A549 (cell line): ENCODE measurements at regions not wholly inside any gene's neighbourhood (a gene's known extent, or its start where the extent isn't known, plus 50 kb on each side); places are given as distances from the start of the nearest gene placed in this dataset.

ENCODE experiments used
- CBX8 ChIP-seq: fragments of 200-600 bp; sonication (generic); IDR thresholded peaks from 2 replicates; pipeline ENCODE4 v1.6.1; 2016
- CEBPB ChIP-seq, 2 experiments: fragments of >200 bp in 1 of 2; sonication (Bioruptor Twin) in 1 of 2; formaldehyde crosslinking in 1 of 2; IDR thresholded peaks; 2 replicates each; pipeline ENCODE4 v1.6.1; 2012 to 2016
- CTCF ChIP-seq: fragments of >200 bp; sonication (Bioruptor Twin); formaldehyde crosslinking; IDR thresholded peaks from 3 replicates; pipeline ENCODE4 v1.5.1; 2016
- EP300 ChIP-seq, 2 experiments: fragments of >200 bp; sonication (Bioruptor Twin); formaldehyde crosslinking; IDR thresholded peaks; 2 replicates in 1 of 2; 3 replicates in 1 of 2; pipeline ENCODE4 v1.6.1; 2016 to 2017
- JUNB ChIP-seq: fragments of >200 bp; sonication (Bioruptor Twin); formaldehyde crosslinking; IDR thresholded peaks from 2 replicates; pipeline ENCODE4 v1.6.1; 2016
- KDM5A ChIP-seq: fragments of 200-600 bp; sonication (generic); IDR thresholded peaks from 2 replicates; pipeline ENCODE4 v1.6.1; 2016; ENCODE audit warnings: antibody characterized with exemption, mild to moderate bottlenecking
- MAFK ChIP-seq: fragments of 450-650 bp; IDR thresholded peaks from 2 replicates; pipeline ENCODE4 v1.6.1; 2014; ENCODE audit not compliant: partially characterized antibody
- POLR2A ChIP-seq: IDR thresholded peaks from 2 replicates; pipeline ENCODE4 v1.6.1; 2012; ENCODE audit warnings: mild to moderate bottlenecking, low read length
- RAD21 ChIP-seq, 2 experiments: fragments of >200 bp in 1 of 2; sonication (Bioruptor Twin) in 1 of 2; formaldehyde crosslinking in 1 of 2; IDR thresholded peaks in 1 of 2; conservative IDR thresholded peaks in 1 of 2; 2 replicates in 1 of 2; 3 replicates in 1 of 2; pipeline ENCODE4 v1.6.1; 2012 to 2018; ENCODE audit warnings: inconsistent platforms in 1 of 2
- RARB ChIP-seq: fragments of 250-450 bp; sonication (Bioruptor Pico); IDR thresholded peaks from 2 replicates; pipeline ENCODE4 v1.8.0; 2021; ENCODE audit warnings: mild to moderate bottlenecking, moderate library complexity
- RCOR1 ChIP-seq: fragments of 150-350 bp; IDR thresholded peaks from 2 replicates; pipeline ENCODE4 v1.6.1; 2014; ENCODE audit warnings: antibody characterized with exemption, low read length, low read depth
- REST ChIP-seq: fragments of 200-600 bp; sonication (generic); IDR thresholded peaks from 2 replicates; pipeline ENCODE4 v1.6.1; 2016; ENCODE audit warnings: antibody characterized with exemption, mild to moderate bottlenecking, moderate library complexity

GRCh38 chr6:126812010-126812409, 306.5 kb upstream of the RSPO3 start:
- TF ChIP-seq CTCF (no peak), JUNB (no peak), RAD21 (conservative IDR thresholded peaks at IDR 0.05 in 1 of 2, IDR thresholded peaks at IDR 0.05 in 1 of 2) (no peak), RARB (CRISPR knock-in tag) (no peak), EP300 (IDR thresholded peaks at IDR 0.05) (no peak), POLR2A (no peak), KDM5A (no peak), CBX8 (no peak), CEBPB (IDR thresholded peaks at IDR 0.05) (no peak), REST (no peak), MAFK (no peak), RCOR1 (no peak)
